22Rv1 (cell line): ENCODE measurements at regions not wholly inside any gene's neighbourhood (a gene's known extent, or its start where the extent isn't known, plus 50 kb on each side); places are given as distances from the start of the nearest gene placed in this dataset.
"Not testable (repeated sequence)": the region's sequence is repeated elsewhere in the genome, so short reads cannot be mapped to it uniquely, and the experiment has no call there.

ENCODE experiments used
- ZFX ChIP-seq: fragments of 450-650 bp; IDR thresholded peaks from 2 replicates; pipeline ENCODE4 v1.6.1; 2017; ENCODE audit warnings: antibody characterized with exemption, borderline replicate concordance
- TF ChIP-seq, protein P1 (sequence below): fragments of 450-650 bp; IDR thresholded peaks from 2 replicates; pipeline ENCODE4 v1.5.1; 2017; ENCODE audit warnings: mild to moderate bottlenecking

DNA sequence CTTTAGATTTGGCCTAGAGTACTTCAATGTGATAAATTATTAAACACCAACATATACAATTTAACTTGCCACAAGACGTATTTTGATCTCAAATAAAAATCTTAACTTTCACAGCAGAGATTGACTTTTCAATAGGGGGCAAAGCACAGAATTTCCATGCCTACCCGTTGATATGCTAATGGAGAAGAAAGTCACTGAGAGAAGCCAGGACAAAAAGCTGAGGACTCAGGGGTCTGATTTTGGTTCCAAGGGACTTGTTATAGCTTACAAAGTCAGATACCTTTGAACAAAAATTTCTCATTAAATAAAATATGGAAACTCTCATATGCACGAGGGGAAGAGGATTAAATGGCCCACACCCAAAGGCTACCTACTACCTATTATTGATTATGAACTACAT lies 59.1 kb upstream of the TIMM23 start:
- TF ChIP-seq, protein P1, sequence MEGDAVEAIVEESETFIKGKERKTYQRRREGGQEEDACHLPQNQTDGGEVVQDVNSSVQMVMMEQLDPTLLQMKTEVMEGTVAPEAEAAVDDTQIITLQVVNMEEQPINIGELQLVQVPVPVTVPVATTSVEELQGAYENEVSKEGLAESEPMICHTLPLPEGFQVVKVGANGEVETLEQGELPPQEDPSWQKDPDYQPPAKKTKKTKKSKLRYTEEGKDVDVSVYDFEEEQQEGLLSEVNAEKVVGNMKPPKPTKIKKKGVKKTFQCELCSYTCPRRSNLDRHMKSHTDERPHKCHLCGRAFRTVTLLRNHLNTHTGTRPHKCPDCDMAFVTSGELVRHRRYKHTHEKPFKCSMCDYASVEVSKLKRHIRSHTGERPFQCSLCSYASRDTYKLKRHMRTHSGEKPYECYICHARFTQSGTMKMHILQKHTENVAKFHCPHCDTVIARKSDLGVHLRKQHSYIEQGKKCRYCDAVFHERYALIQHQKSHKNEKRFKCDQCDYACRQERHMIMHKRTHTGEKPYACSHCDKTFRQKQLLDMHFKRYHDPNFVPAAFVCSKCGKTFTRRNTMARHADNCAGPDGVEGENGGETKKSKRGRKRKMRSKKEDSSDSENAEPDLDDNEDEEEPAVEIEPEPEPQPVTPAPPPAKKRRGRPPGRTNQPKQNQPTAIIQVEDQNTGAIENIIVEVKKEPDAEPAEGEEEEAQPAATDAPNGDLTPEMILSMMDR, result not testable (repeated sequence)
- not testable (repeated sequence) for TF ChIP-seq ZFX
